GM04504 (cell line): ENCODE measurements at regions not wholly inside any gene's neighbourhood (a gene's known extent, or its start where the extent isn't known, plus 50 kb on each side); places are given as distances from the start of the nearest gene placed in this dataset.

ENCODE experiments used
- DNase-seq: peaks from one replicate; pipeline ENCODE4 v3.0.0-alpha.2; 2012; ENCODE audit warnings: low read depth

GRCh38 chr9:87120610-87121009 lies 173.3 kb upstream of the GAS1 start:
- no peak for DNase-seq

DNA sequence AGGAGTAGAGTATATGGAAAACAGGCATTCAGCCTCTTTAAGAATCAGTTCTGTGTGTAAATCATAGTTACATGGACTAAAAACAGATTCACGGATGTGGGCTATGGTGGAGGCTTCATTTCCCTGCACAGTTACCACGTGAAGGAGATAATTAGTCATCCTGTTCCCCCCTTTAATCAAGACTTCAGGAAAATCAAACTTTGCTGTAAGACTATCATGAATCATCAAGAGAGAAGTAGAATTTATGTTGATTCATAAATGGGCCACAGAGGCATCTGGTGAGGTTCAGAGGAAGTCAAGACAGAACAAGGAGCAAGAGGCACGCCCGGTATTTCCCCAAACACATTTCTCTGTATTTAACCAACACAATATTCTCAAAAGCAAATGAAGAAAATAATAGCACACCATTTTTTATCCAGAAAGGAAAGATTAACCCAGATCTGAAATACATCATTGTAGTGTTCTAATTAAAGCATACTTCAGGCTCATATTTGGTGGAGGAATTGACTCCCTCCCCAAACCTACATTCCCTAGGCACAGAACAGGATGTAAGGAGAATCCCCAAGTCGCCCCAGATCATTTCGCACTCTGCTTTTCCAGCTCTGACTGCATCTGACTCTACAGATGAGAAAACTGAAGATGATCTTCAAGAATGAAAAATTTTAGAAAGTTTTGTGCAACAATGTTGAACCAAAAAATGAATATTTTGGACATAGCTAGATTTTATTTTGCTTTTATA lies 175.8 kb upstream of the GAS1 start:
- peak; percentile 64 for DNase-seq

GRCh38 chr9:87123830-87124229 lies 176.5 kb upstream of the GAS1 start:
- DNase-seq, result no peak

DNA sequence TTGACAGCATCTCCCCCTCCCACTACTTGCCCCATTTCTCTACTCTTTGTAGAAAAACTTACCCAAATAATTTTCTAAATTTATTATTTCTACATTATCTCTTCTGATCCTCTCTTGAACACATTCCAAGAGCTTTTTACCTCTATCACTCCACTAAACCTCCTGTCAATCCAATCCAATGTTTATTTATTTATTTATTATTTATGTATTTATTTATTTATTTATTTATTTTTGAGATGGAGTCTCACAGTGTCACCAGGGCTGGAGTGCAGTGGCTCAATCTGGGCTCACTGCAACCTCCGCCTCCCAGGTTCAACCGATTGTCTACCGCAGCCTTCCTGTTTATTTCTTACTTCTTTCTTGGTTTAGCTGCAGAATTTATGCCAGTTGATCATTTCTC lies 178.5 kb upstream of the GAS1 start:
- DNase-seq, result no peak

- DNase-seq, result no peak
These were observed 180.2 kb upstream of the GAS1 start for GRCh38 chr9:87127543-87127942.

- no peak for DNase-seq
These were observed 180.8 kb upstream of the GAS1 start for GRCh38 chr9:87127978-87128614.

DNA sequence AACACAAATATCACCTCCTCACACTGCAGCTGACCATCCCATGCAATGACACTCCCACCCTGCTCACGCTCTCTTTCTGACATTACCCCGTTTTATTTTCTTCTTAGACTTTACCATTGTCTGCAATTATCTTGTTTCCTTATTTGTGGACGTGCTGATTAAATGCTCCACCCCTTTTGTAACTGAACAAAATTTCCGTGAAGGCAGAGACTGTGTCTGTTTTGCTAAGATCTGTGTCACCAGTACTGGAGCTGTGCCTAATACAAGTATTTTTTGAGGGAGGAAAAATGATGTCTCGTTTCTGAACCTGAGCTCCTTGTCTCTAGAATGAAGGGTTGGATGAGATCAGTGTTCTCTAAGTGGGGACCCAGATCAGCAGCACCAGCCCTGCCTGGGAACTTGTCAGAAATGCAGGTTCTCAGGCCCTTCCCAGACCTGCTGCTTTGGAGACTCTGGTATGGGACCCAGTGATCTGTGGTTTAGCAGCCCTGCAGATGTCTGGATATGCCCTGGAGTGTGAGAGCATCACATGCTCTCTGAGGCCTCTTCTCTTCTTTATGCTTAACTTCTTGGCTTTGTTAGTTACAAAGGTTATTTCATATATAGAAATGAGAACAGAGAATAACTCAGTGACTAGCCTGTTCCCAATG lies 181.7 kb upstream of the GAS1 start:
- DNase-seq, result no peak

DNA sequence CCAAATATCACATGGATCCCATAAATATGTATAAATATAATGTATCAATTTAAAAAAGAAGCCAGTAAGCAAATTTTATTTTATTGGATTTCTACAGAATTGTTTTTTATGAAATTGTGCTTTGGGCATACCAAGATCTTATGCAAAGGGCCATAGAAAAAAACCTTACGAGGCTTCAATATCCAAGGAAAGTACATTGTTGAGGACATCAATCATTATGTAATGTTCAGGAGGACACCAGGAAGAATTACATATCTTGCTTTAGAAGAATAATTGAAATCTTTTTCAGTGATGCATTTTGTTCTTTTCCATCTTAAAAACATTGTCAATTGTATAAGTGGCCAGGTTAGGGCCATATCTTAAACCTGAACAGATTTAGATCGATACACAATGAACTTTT lies 187.8 kb upstream of the GAS1 start:
- DNase-seq, result no peak

DNA sequence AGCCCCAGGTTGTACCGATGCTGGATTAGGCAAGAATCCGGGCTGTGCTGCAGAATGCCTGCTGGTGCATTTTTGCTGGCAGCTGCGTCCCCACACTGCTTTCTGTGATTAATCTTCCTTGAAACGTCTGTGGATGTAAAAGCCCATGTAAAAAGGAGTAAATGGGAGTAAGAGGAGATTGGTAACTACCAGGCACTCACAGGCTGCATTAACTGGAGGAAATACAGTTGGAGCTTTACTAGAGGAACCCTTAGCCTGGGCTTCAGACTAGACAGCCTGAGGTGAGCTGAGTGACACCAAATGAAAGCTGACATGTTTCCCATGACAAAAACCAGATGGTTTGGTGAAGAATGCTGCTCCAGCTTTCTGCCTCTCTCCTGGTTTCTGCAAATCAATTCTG lies 190.4 kb upstream of the GAS1 start:
- DNase-seq, result no peak

- DNase-seq, result no peak
These were observed 191.1 kb upstream of the GAS1 start for GRCh38 chr9:87138128-87139040.

GRCh38 chr9:87139099-87139730 lies 191.9 kb upstream of the GAS1 start:
- DNase-seq, result no peak

- no peak for DNase-seq
These were observed 192.8 kb upstream of the GAS1 start for GRCh38 chr9:87140142-87140541.

GRCh38 chr9:87140605-87141109 lies 193.4 kb upstream of the GAS1 start:
- no peak for DNase-seq

DNA sequence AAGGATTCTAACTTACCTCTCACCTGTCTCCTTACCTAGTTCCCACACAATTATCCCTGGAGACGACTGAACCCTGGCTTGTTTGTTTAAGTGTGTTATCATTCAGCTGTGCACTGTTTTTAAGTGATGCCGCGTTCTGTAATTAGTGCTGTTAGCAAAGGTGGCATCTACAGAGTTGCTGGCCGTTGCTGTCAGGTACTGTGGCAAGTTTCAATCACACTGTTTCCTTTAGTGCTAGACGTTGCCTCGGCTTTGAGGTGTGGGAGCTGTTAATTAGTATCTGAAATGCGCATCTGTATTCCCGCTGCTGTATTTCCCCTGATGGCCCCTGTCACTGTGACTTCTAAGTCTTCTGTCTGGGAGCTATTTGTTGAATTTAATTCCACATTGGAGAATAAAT lies 193.8 kb upstream of the GAS1 start:
- DNase-seq, result no peak

- DNase-seq, result no peak
These were observed 199.6 kb upstream of the GAS1 start for GRCh38 chr9:87146933-87147332.

DNA sequence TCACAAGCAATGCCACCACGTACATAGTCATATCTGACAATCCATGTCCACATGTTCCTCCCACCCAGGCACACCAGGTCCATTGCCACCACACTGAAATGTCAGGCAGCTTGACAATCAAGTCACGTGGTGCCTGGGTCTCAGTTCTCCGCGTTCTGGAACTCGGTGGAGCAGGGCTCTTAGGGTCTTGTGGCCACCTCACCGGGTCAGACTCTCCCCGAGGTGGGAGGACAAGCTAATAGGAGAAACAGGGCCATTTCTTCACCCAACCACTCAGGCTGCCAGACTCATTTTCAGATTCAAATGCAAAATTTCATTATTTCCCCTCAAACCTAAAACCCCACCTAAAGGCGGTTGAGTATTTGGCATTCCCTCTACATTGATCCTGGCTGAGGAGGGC lies 200.5 kb upstream of the GAS1 start:
- no peak for DNase-seq

- DNase-seq, result peak; percentile 47
These were observed 201.2 kb upstream of the GAS1 start for GRCh38 chr9:87148331-87149104.

- no peak for DNase-seq
These were observed 202.5 kb upstream of the GAS1 start for GRCh38 chr9:87149799-87150198.

- DNase-seq, result no peak
These were observed 204.9 kb upstream of the GAS1 start for GRCh38 chr9:87152256-87152655.

DNA sequence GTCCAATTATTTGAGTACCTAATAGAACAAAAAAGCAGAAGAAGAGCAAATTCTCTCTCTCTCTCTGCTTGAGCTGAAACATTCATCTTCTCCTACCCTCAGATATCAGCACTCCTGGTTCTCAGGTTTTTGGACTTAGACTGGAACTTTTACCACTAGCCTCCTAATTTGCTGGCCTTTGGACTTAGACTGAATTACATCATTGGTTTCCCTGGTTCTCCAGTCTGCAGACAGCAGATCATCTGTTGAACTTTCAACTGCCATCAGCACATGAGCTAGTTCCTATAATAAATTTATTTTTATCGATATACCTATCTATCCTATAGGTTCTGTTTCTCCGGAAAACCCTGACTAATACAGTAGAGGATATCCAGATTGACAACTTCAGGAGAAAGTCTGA lies 208.9 kb upstream of the GAS1 start:
- no peak for DNase-seq
